ENCODE measurements at regions not wholly inside any gene's neighbourhood (a gene's known extent, or its start where the extent isn't known, plus 50 kb on each side); places are given as distances from the start of the nearest gene placed in this dataset.
A peak's percentile ranks its signal among the peaks of the same experiment; 100 is the strongest.

DNA sequence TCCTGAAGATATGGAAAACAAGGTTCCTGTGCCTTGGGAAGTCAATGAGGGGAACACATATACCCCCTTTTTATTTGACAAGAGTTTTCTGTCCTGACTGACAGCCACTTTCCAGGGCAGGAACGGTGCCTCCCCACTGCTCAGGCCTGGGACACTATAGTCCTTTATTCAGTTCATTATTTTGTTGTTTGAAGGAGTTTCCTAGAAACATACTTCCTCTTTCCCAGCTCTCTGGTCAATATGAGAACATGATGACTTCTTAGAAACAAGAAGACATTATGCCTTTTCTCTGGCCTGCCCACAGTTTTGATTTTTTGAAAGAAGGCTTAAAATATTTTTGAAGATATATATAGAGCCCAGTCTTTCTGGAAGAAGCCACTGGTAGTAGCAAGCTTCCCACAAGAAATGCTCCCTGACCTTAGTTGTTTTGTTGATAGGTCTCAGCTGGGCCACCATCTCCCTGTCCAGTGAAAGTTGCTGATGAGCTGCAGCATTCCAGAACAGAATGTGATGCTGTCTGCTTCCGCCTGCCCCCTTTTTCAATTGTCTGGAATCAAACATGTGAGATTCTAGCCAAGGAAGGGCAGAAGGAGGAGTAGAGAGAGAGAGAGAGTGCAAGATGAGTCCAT lies 122.7 kb upstream of the ADRA1D start:
- DNase-seq (no peak), ATAC-seq (replicated peaks in 1 of 4) (no peak)
- Histone ChIP-seq H3K27ac (ENCODE audit: low read length) (no peak overlapping the region), H3K4me1 (ENCODE audit: control insufficient read depth in 1 of 2, extremely low read depth in 1 of 2, insufficient read depth in 2 of 2, low read length in 2 of 2) (peaks cover 0 to 8% of the 10 kb centered on the region in 2 experiments), H3K9me3 (no peaks in the 10 kb centered on the region), H3K36me3 (ENCODE audit: control insufficient read depth in 2 of 2, extremely low read depth in 1 of 2, insufficient read depth in 1 of 2, low read length in 1 of 2) (no peaks in the 10 kb centered on the region), H3K4me3 (ENCODE audit: control insufficient read depth in 1 of 2, extremely low read depth in 1 of 2, low read length in 1 of 2) (no peak overlapping the region), H3K27me3 (replicated peaks in 1 of 2; ENCODE audit: control insufficient read depth in 2 of 2, extremely low read depth in 1 of 2, insufficient read depth in 2 of 2, low read length in 1 of 2) (peaks cover 0 to 8% of the 10 kb centered on the region in 2 experiments)
- H3K27ac Mint-ChIP-seq = no peak overlapping the region
- no peaks in the 10 kb centered on the region for H3K9me3 Mint-ChIP-seq
- H3K36me3 Mint-ChIP-seq = no peaks in the 10 kb centered on the region
- POLR2A ChIA-PET = no interaction called here
- no CpG with 5 or more reads among the region's 2 CpGs for WGBS (ENCODE audit: insufficient coverage)
- no peak overlapping the region for H3K4me3 Mint-ChIP-seq
- H3K27me3 Mint-ChIP-seq = peaks cover 2 to 7% of the 10 kb centered on the region in 2 donors
- peaks cover 15 to 18% (median 17%) of the 10 kb centered on the region in 3 donors for H3K4me1 Mint-ChIP-seq
- CTCF ChIA-PET = no interaction called here

DNA sequence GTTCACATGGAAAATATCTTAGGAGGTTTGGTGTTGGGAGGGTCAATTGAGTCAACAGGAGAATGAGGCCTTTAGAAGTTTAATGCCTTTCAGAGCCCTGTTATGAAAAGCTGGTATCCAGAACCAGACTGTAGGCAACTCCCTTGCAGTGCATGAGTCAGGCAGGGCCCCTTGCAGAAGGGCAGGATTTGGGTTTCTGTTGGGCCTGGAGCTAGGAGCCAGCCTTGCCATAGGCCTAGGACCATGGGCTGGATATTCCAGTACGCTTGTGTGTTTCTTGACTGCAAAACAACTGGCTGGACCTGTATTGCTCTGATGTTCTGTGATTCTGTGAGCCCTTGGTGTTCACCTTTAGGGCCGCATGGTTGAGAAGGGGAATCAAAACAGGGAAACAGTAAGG lies 121.8 kb upstream of the ADRA1D start:
- Mint-ChIP-seq H3K9me3 (no peaks in the 10 kb centered on the region), H3K27ac (no peak overlapping the region), H3K4me1 (peaks cover 15 to 18% (median 17%) of the 10 kb centered on the region in 3 donors), H3K36me3 (no peaks in the 10 kb centered on the region), H3K27me3 (peaks cover 0 to 7% of the 10 kb centered on the region in 2 donors), H3K4me3 (no peak overlapping the region)
- Histone ChIP-seq H3K36me3 (ENCODE audit: control insufficient read depth in 2 of 2, extremely low read depth in 1 of 2, insufficient read depth in 1 of 2, low read length in 1 of 2) (no peaks in the 10 kb centered on the region), H3K4me1 (ENCODE audit: control insufficient read depth in 1 of 2, extremely low read depth in 1 of 2, insufficient read depth in 2 of 2, low read length in 2 of 2) (peaks cover 0 to 8% of the 10 kb centered on the region in 2 experiments), H3K9me3 (no peaks in the 10 kb centered on the region), H3K27me3 (replicated peaks in 1 of 2; ENCODE audit: control insufficient read depth in 2 of 2, extremely low read depth in 1 of 2, insufficient read depth in 2 of 2, low read length in 1 of 2) (peaks cover 0 to 3% of the 10 kb centered on the region in 2 experiments), H3K27ac (ENCODE audit: low read length) (no peak overlapping the region), H3K4me3 (ENCODE audit: control insufficient read depth in 1 of 2, extremely low read depth in 1 of 2, low read length in 1 of 2) (no peak overlapping the region)
- WGBS (ENCODE audit: insufficient coverage) = 73% methylated on average over 1 of the region's 2 CpGs
- ChIA-PET POLR2A (no interaction called here), CTCF (no interaction called here)
- ATAC-seq (replicated peaks in 1 of 4) (no peak), DNase-seq (no peak)

DNA sequence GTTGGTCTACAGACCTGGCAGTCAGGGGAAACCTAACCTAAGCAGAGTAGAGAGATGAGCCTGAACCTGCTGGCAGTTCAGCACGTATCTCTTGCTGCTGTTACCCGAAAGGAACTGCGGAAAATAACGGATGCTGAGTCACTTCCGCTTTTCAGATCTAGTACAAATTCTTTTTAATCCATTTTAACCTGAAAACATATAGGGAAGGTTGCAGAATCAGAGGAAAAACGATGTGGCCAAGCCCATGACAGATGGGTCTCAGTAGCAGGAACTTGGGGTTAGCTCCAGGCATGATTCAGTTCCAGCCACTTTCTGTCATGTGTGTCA lies 120.7 kb upstream of the ADRA1D start:
- ChIA-PET POLR2A (interaction anchor here in 1 of 2 donors (0.6 kb wide), 1 partner anchor 653 kb away, joined by 4 read pairs; no protein-coding TSS in a partner anchor), CTCF (interaction anchor here in 1 of 2 donors (0.7 kb wide), 1 partner anchor 225 kb away, joined by 4 read pairs; no protein-coding TSS in a partner anchor)
- Histone ChIP-seq H3K27ac (ENCODE audit: low read length) (peak overlapping the region; percentile 43), H3K4me3 (ENCODE audit: control insufficient read depth in 1 of 2, extremely low read depth in 1 of 2, low read length in 1 of 2) (no peak overlapping the region), H3K27me3 (replicated peaks in 1 of 2; ENCODE audit: control insufficient read depth in 2 of 2, extremely low read depth in 1 of 2, insufficient read depth in 2 of 2, low read length in 1 of 2) (no peaks in the 10 kb centered on the region), H3K9me3 (no peaks in the 10 kb centered on the region), H3K36me3 (ENCODE audit: control insufficient read depth in 2 of 2, extremely low read depth in 1 of 2, insufficient read depth in 1 of 2, low read length in 1 of 2) (no peaks in the 10 kb centered on the region), H3K4me1 (ENCODE audit: control insufficient read depth in 1 of 2, extremely low read depth in 1 of 2, insufficient read depth in 2 of 2, low read length in 2 of 2) (peaks cover 0 to 8% of the 10 kb centered on the region in 2 experiments)
- H3K27ac Mint-ChIP-seq = peak overlapping the region; percentile 65 to 86
- H3K9me3 Mint-ChIP-seq = no peaks in the 10 kb centered on the region
- DNase-seq = peak in 4 of 35 experiments; percentile 1 to 18 (median 8)
- H3K4me1 Mint-ChIP-seq = peaks cover 15 to 18% (median 17%) of the 10 kb centered on the region in 3 donors
- H3K27me3 Mint-ChIP-seq = peaks cover 0 to 4% of the 10 kb centered on the region in 2 donors
- ATAC-seq (replicated peaks in 1 of 4) = peak in 3 of 4 experiments; percentile 66 to 93 (median 84)
- H3K4me3 Mint-ChIP-seq = peak overlapping the region in 1 of 3 donors; percentile 2
- no peaks in the 10 kb centered on the region for H3K36me3 Mint-ChIP-seq
- 0% methylated on average over 1 of the region's 6 CpGs for WGBS (ENCODE audit: insufficient coverage)

DNA sequence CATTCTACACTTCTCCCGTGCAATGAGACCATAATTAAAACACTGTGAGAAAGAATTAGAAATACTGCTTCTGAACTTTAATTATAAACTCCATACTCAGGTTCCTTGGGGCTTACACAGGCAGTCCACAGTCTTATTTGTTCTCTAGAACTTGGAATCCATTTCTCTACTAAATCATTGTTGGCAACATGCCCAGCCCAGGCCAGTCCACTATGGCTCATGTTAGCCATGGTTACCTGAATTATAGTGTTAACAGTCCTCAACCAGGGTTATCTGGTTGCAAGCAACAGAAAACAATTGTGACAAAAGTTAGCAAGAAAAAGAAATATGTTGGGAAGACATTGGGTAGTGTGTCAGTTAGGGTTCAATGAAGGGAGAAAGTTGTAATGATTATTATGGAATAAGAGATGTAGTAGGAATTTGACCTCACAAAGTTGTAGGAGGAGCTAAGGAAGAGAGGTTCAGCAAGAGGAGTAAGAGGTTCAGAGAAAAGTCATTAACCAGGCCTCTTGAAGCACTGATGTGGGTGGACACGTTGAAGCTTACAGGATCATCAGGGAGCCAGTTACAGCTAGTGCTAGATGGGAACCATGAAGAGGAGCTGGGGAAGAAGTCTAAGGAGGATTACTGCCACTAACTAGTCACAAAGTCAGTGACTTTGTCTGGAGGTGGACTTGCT lies 120.2 kb upstream of the ADRA1D start:
- no peaks in the 10 kb centered on the region for H3K36me3 Mint-ChIP-seq
- WGBS (ENCODE audit: insufficient coverage) = 0% methylated on average over 1 of the region's 2 CpGs
- H3K9me3 ChIP-seq = no peaks in the 10 kb centered on the region
- no peak overlapping the region for H3K4me3 ChIP-seq (ENCODE audit: control insufficient read depth in 1 of 2, extremely low read depth in 1 of 2, low read length in 1 of 2)
- ATAC-seq (replicated peaks in 1 of 4) (peak in 1 of 4 experiments; percentile 39), DNase-seq (no peak)
- peak overlapping the region; percentile 65 to 86 for H3K27ac Mint-ChIP-seq
- no peaks in the 10 kb centered on the region for H3K9me3 Mint-ChIP-seq
- ChIA-PET CTCF (no interaction called here), POLR2A (no interaction called here)
- H3K27me3 Mint-ChIP-seq = peaks cover 0 to 4% of the 10 kb centered on the region in 2 donors
- H3K4me3 Mint-ChIP-seq = peak overlapping the region in 1 of 3 donors; percentile 2
- H3K4me1 ChIP-seq (ENCODE audit: control insufficient read depth in 1 of 2, extremely low read depth in 1 of 2, insufficient read depth in 2 of 2, low read length in 2 of 2) = peaks cover 0 to 8% of the 10 kb centered on the region in 2 experiments
- peak overlapping the region; percentile 43 for H3K27ac ChIP-seq (ENCODE audit: low read length)
- H3K36me3 ChIP-seq (ENCODE audit: control insufficient read depth in 2 of 2, extremely low read depth in 1 of 2, insufficient read depth in 1 of 2, low read length in 1 of 2) = no peaks in the 10 kb centered on the region
- no peaks in the 10 kb centered on the region for H3K27me3 ChIP-seq (replicated peaks in 1 of 2; ENCODE audit: control insufficient read depth in 2 of 2, extremely low read depth in 1 of 2, insufficient read depth in 2 of 2, low read length in 1 of 2)
- peaks cover 15 to 18% (median 17%) of the 10 kb centered on the region in 3 donors for H3K4me1 Mint-ChIP-seq

DNA sequence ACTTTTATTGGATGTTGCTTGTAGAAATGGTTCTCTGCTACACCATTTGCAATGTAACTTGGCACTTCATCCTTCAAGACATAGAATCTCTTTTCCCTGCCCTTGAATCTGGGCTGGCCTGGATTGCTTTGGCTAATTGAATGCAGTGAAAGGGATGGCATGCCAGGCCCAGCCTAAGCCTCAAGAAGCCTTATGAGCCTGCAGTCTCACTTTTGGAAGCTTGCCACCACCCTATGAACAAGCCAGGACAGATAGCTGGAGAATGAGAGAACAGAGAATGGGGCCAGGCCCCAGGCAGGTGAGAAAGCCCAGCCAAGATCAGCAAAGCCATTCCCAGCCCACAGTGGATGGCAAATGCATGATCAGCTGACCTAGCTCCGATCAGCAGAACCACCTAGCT lies 117.0 kb upstream of the ADRA1D start:
- Histone ChIP-seq H3K27me3 (replicated peaks in 1 of 2; ENCODE audit: control insufficient read depth in 2 of 2, extremely low read depth in 1 of 2, insufficient read depth in 2 of 2, low read length in 1 of 2) (no peaks in the 10 kb centered on the region), H3K4me1 (ENCODE audit: control insufficient read depth in 1 of 2, extremely low read depth in 1 of 2, insufficient read depth in 2 of 2, low read length in 2 of 2) (peaks cover 0 to 8% of the 10 kb centered on the region in 2 experiments), H3K36me3 (ENCODE audit: control insufficient read depth in 2 of 2, extremely low read depth in 1 of 2, insufficient read depth in 1 of 2, low read length in 1 of 2) (no peaks in the 10 kb centered on the region), H3K4me3 (ENCODE audit: control insufficient read depth in 1 of 2, extremely low read depth in 1 of 2, low read length in 1 of 2) (no peak overlapping the region), H3K9me3 (no peaks in the 10 kb centered on the region), H3K27ac (ENCODE audit: low read length) (no peak overlapping the region)
- DNase-seq = no peak
- ATAC-seq (replicated peaks in 1 of 4) = no peak
- H3K4me1 Mint-ChIP-seq = peaks cover 15 to 18% (median 17%) of the 10 kb centered on the region in 3 donors
- H3K4me3 Mint-ChIP-seq = no peak overlapping the region
- WGBS (ENCODE audit: insufficient coverage) = no CpG with 5 or more reads among the region's 1 CpG
- H3K27ac Mint-ChIP-seq = no peak overlapping the region
- ChIA-PET POLR2A (interaction anchor here in 1 of 2 donors (0.5 kb wide), 1 partner anchor 10 kb away, joined by 5 read pairs; no protein-coding TSS in a partner anchor), CTCF (no interaction called here)
- H3K36me3 Mint-ChIP-seq = no peaks in the 10 kb centered on the region
- peaks cover 2 to 4% of the 10 kb centered on the region in 2 donors for H3K27me3 Mint-ChIP-seq
- peaks cover 0 to 4% (median 0%) of the 10 kb centered on the region in 3 donors for H3K9me3 Mint-ChIP-seq

DNA sequence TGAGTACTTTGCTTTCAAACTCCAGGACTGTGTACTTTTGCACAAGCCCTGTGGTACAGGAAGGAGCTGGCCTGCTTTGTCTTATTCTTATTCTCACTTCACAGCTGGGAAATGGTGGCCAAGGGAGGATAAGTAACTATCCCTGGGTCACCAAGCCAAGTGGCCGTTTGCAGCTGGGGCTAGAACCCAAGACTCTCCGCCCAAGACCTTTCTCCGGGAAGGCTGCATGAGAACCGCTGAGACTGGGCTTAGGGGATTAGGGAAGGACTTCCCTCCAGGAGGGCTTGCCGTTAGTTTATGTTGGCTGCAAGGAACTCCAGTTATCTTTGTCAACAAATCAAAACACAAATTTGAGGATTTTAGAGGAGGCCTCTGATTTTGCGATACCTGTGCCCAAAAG lies 109.5 kb upstream of the ADRA1D start:
- ChIA-PET CTCF (no interaction called here), POLR2A (no interaction called here)
- ATAC-seq (replicated peaks in 1 of 4) (no peak), DNase-seq (no peak)
- Mint-ChIP-seq H3K4me1 (no peaks in the 10 kb centered on the region), H3K36me3 (no peaks in the 10 kb centered on the region), H3K27ac (no peak overlapping the region), H3K9me3 (peaks cover 0 to 4% (median 1%) of the 10 kb centered on the region in 3 donors), H3K4me3 (no peak overlapping the region), H3K27me3 (peaks cover 27 to 45% of the 10 kb centered on the region in 2 donors)
- Histone ChIP-seq H3K9me3 (no peaks in the 10 kb centered on the region), H3K36me3 (ENCODE audit: control insufficient read depth in 2 of 2, extremely low read depth in 1 of 2, insufficient read depth in 1 of 2, low read length in 1 of 2) (no peaks in the 10 kb centered on the region), H3K4me3 (ENCODE audit: control insufficient read depth in 1 of 2, extremely low read depth in 1 of 2, low read length in 1 of 2) (no peak overlapping the region), H3K4me1 (ENCODE audit: control insufficient read depth in 1 of 2, extremely low read depth in 1 of 2, insufficient read depth in 2 of 2, low read length in 2 of 2) (no peaks in the 10 kb centered on the region), H3K27me3 (replicated peaks in 1 of 2; ENCODE audit: control insufficient read depth in 2 of 2, extremely low read depth in 1 of 2, insufficient read depth in 2 of 2, low read length in 1 of 2) (no peaks in the 10 kb centered on the region), H3K27ac (ENCODE audit: low read length) (no peak overlapping the region)
- WGBS (ENCODE audit: insufficient coverage) = no CpG with 5 or more reads among the region's 6 CpGs

Measured in T-cell (primary cell).